ENCODE measurements at regions not wholly inside any gene's neighbourhood (a gene's known extent, or its start where the extent isn't known, plus 50 kb on each side); places are given as distances from the start of the nearest gene placed in this dataset.

- no peak for TF ChIP-seq CTCF (IDR thresholded peaks at IDR 0.05)
- TF ChIP-seq POLR2A (IDR thresholded peaks at IDR 0.05), result no peak
Observed at GRCh38 chr5:159490507-159490906, 160.2 kb upstream of the IL12B start.
